ENCODE measurements at regions not wholly inside any gene's neighbourhood (a gene's known extent, or its start where the extent isn't known, plus 50 kb on each side); places are given as distances from the start of the nearest gene placed in this dataset.

GRCh38 chr3:168828943-168829342 is 733.2 kb upstream of the GOLIM4 start:
- Histone ChIP-seq H2AFZ (no peak overlapping the region), H3K79me2 (replicated peaks; ENCODE audit: insufficient read depth) (no peaks in the 10 kb centered on the region), H3K36me3 (ENCODE audit: insufficient read depth) (no peaks in the 10 kb centered on the region), H3K9me2 (ENCODE audit: insufficient read depth) (no peaks in the 10 kb centered on the region), H4K20me1 (replicated peaks; ENCODE audit: insufficient read depth) (no peaks in the 10 kb centered on the region), H3K4me1 (ENCODE audit: insufficient read depth) (peaks cover 41% of the 10 kb centered on the region), H3K27me3 (ENCODE audit: insufficient read depth) (no peaks in the 10 kb centered on the region), H3K4me3 (no peak overlapping the region), H3K4me2 (peak overlapping the region; percentile 47), H3K27ac (ENCODE audit: low read depth) (peak overlapping the region; percentile 75), H3F3A (replicated peaks; ENCODE audit: low read depth) (no peaks in the 10 kb centered on the region)
- Mint-ChIP-seq H3K36me3 (ENCODE audit: low read depth) (peaks cover 17% of the 10 kb centered on the region; the same call in 2 of the 3 replicates), H3K4me3 (0 out of 3 replicates have a peak overlapping the region, but pooled peaks have one; percentile 28), H3K27ac (peak overlapping the region; percentile 92), H3K27me3 (ENCODE audit: insufficient read depth, low read depth, poor library complexity) (peaks cover 5% of the 10 kb centered on the region), H3K9me3 (no peaks in the 10 kb centered on the region; the same call in 2 of the 3 replicates), H3K4me1 (peaks cover 35% of the 10 kb centered on the region)
- DNase-seq (ENCODE audit: low spot score) (peak; percentile 63), ATAC-seq (peak; percentile 69)
- TF ChIP-seq EZH2 (IDR thresholded peaks at IDR 0.05; ENCODE audit: low read depth, unreplicated experiment): no peak
- TF ChIP-seq JUNB (IDR thresholded peaks at IDR 0.05; ENCODE audit: unreplicated experiment): no peak
- TF ChIP-seq POLR2AphosphoS5 (IDR thresholded peaks at IDR 0.05; ENCODE audit: low read depth): no peak
- no peak for TF ChIP-seq STAT1 (IDR thresholded peaks at IDR 0.05; ENCODE audit: unreplicated experiment)
- no peak for TF ChIP-seq ETS1 (IDR thresholded peaks at IDR 0.05)
- no peak for TF ChIP-seq REST (IDR thresholded peaks at IDR 0.05; ENCODE audit: unreplicated experiment)
- no peak for TF ChIP-seq ZNF462 (CRISPR knock-in tag; IDR thresholded peaks at IDR 0.05)
- TF ChIP-seq CREB1 (CRISPR knock-in tag; IDR thresholded peaks at IDR 0.05; ENCODE audit: low read depth): no peak
- no peak for TF ChIP-seq EZH2phosphoT487 (IDR thresholded peaks at IDR 0.05; ENCODE audit: unreplicated experiment)
- no peak for TF ChIP-seq ZNF331 (CRISPR knock-in tag; IDR thresholded peaks at IDR 0.05; ENCODE audit: low read depth)

All from GM23338 (cell line).